GM12872 (cell line): ENCODE measurements at regions not wholly inside any gene's neighbourhood (a gene's known extent, or its start where the extent isn't known, plus 50 kb on each side); places are given as distances from the start of the nearest gene placed in this dataset.

Experiments used
- TF ChIP-seq, protein P1 (sequence below): IDR thresholded peaks from 3 replicates; pipeline ENCODE4 v1.5.1; 2011; ENCODE audit warnings: low read depth, mild to moderate bottlenecking, low read length, moderate library complexity; ENCODE audit not compliant: insufficient read depth

DNA sequence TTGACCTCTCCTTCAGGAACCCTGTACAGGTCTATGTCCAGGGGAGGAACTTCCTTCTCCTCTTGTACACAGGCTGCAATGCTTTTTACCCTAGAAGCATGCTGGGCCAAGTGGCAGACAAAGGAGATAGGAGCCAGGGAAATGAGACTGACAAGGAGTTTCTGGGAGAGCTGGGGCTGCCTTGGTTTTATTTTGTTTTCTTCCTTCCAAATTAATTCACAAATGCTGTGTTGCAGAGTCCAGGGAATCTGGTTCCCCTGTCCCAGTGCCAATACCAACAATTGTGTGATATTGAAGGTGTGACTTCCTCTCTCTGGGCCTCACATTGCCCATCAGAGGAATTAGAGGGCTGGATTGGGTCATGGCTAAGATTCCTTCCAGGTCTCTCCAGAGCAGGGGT is 224.8 kb upstream of the PPP2R3A start:
- TF ChIP-seq, protein P1, sequence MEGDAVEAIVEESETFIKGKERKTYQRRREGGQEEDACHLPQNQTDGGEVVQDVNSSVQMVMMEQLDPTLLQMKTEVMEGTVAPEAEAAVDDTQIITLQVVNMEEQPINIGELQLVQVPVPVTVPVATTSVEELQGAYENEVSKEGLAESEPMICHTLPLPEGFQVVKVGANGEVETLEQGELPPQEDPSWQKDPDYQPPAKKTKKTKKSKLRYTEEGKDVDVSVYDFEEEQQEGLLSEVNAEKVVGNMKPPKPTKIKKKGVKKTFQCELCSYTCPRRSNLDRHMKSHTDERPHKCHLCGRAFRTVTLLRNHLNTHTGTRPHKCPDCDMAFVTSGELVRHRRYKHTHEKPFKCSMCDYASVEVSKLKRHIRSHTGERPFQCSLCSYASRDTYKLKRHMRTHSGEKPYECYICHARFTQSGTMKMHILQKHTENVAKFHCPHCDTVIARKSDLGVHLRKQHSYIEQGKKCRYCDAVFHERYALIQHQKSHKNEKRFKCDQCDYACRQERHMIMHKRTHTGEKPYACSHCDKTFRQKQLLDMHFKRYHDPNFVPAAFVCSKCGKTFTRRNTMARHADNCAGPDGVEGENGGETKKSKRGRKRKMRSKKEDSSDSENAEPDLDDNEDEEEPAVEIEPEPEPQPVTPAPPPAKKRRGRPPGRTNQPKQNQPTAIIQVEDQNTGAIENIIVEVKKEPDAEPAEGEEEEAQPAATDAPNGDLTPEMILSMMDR = no peak

DNA sequence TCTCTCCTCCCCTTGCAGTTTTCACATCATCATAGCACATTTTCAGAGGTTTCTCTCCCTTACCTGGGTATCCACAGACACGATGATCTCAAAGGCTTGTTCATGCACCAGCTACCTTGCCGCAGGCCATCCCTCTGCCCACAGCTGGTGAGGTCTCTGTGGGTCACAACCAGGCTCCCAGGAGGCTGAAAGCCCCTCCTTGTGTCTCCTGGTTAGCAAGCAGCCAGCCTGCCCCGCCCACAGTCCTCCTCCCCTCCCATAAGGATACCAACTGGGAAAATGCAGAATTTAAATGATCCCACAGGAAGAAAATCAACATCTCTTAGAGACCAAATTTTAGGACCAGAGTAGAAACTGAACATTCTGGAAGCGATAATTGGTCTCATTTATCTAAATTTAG is 213.5 kb upstream of the PPP2R3A start:
- TF ChIP-seq, protein P1 = no peak

DNA sequence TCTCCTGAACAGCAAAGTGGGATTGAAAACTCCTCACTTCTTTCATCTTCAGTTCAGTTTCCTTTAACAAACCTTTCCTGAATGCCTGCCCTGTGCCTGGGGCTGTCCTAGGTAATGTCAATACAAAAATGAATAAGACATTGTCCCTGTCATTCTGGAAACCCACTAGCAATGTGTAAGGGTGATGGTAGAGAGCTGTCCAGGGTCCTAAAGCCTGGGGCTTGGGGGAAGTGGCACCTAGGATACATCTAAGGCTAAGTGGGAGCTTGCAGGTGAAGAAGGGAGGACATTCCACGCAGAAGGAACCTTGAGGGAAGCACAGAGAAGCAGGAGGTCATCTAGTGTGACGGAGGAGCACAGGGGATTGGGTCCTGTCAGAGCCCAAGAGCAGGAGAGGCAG is 212.7 kb upstream of the PPP2R3A start:
- TF ChIP-seq, protein P1 = no peak

DNA sequence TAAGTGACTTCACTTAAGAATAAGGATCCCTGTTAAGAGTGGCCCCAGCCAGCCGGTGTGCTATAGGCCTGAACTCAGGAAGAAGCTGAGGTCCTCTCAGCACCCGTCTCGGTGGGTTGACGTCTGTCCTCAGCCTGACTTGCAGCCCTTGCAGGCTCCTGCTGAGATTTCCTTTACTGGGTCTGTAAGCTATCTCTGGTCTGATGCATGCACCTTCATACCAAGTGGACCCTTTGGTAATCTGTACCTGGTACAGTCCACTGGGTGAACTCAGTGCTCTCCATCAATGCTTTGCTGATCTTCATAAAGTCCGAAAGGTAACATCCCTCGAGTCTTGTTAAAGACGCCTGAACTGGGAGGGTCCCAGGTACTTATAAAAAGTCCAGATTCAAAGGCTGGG is 212.0 kb upstream of the PPP2R3A start:
- TF ChIP-seq, protein P1 = no peak

DNA sequence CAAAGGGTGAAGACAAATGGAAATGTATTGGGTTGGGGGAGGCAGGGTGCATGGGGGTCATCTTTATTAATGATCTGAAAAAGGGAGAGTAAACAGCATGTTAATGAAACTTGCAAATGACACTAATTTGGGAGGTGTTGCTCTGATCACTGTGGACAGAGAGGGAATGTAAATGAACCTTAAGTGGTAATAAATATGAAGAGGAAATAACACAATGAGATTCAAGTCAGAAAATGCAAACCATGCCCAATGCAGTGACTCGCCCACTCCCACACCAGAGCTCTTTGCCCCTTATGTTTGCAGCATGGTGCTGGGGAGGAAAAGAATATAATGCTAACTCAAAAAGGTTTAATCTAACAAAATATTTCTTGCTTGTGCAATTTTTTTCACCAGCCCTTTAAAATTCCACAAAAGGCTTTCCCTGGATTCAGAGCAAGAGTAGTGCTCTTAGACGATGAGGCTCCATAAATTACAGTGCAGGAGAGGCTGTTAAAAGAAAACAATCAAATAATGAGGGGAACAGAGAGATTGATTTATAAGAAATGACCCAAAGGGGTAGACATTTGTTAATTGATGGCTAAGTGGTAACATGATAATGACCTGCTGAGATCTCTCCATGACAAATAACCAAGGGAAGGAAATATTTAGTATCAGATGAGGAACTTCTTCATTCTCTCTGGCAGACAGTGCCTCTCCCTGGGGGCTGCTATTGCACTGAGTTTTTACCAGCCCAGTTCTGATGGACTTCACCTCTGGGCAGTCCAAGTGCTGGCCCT is 210.0 kb upstream of the PPP2R3A start:
- TF ChIP-seq, protein P1 = no peak

DNA sequence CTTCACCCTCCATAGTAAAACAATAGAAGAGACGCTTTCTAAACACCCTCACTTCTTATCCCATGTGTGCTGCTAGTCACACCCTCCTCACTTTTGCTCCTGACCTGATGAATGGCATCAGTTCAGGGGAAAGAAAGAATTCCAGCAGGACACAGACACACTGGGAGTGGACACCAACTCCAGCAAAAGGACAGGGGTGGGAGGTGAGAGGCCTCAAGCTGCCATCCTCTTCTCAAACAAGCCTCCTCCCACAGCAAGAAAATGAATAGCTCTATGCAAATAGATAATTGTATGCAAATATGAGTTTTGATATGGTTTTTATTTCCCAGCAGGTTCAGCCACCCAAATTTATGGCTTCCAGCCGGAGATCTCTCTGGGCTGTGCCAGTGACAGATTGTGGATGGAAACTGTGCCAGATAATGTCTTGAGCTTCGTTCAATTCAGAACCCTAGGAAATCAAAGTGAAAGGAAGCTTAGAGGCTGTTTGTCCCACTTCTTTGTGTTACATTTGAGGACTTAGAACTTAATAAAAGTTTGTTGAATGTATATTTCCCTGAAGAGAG is 209.3 kb upstream of the PPP2R3A start:
- TF ChIP-seq, protein P1 = no peak

DNA sequence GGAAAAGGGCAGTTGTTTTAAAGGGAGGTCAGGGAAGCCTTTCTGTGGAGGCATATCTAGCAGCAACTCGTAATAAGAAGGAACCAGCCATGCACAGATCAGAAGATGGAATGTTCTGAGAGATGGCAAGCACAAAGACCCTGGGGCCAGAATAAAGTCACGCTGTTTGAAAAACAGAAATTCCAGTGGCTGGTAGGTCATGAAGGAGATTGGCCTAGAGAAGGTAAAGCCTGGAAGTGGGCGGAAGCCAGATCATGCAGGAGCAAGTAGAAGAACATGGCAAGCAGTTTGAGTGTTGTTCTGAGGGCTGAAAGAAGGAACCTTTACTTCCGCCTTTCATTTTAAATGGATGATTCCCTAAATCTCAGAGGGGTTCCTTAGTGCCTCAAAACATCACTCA is 208.1 kb upstream of the PPP2R3A start:
- TF ChIP-seq, protein P1 = no peak
